ELF-1 (cell line): ENCODE measurements at regions not wholly inside any gene's neighbourhood (a gene's known extent, or its start where the extent isn't known, plus 50 kb on each side); places are given as distances from the start of the nearest gene placed in this dataset.
A peak's percentile ranks its signal among the peaks of the same experiment; 100 is the strongest.
"Not testable (repeated sequence)": the region's sequence is repeated elsewhere in the genome, so short reads cannot be mapped to it uniquely, and the experiment has no call there.

Experiments
- DNase-seq: peaks from one replicate; pipeline ENCODE4 v3.0.0-alpha.2; 2016; ENCODE audit warnings: low read depth, low spot score

GRCh38 chr4:73348185-73348584, 55.9 kb upstream of the ALB start:
- no peak for DNase-seq

GRCh38 chr4:73347497-73347896, 56.6 kb upstream of the ALB start:
- DNase-seq: no peak

GRCh38 chr4:73345399-73345975, 58.6 kb upstream of the ALB start:
- no peak for DNase-seq

- DNase-seq: no peak
These were observed 60.0 kb upstream of the ALB start for GRCh38 chr4:73344106-73344505.

- DNase-seq: peak; percentile 4
These were observed 60.7 kb upstream of the ALB start for GRCh38 chr4:73343432-73343831.

GRCh38 chr4:73341454-73341853, 62.6 kb upstream of the ALB start:
- DNase-seq: peak; percentile 58

- no peak for DNase-seq
These were observed 63.2 kb upstream of the ALB start for GRCh38 chr4:73340917-73341316.

- DNase-seq: no peak
These were observed 68.4 kb upstream of the ALB start for GRCh38 chr4:73335679-73336078.

- not testable (repeated sequence) for DNase-seq
These were observed 72.1 kb upstream of the ALB start for GRCh38 chr4:73332012-73332411.

- no peak for DNase-seq
These were observed 70.7 kb upstream of the ANKRD17 start for GRCh38 chr4:73329300-73329699.

- DNase-seq: not testable (repeated sequence)
These were observed 67.2 kb upstream of the ANKRD17 start for GRCh38 chr4:73325776-73326175.

- DNase-seq: no peak
These were observed 58.5 kb upstream of the ANKRD17 start for GRCh38 chr4:73317092-73317491.

- DNase-seq: no peak
These were observed 56.5 kb upstream of the ANKRD17 start for GRCh38 chr4:73315091-73315490.

- DNase-seq: no peak
These were observed 54.4 kb upstream of the ANKRD17 start for GRCh38 chr4:73312967-73313366.

GRCh38 chr4:73311428-73311827, 52.8 kb upstream of the ANKRD17 start:
- no peak for DNase-seq

- no peak for DNase-seq
These were observed 50.6 kb upstream of the ANKRD17 start for GRCh38 chr4:73309211-73309610.
